Heart right ventricle (tissue), 16 donors: ENCODE measurements at regions not wholly inside any gene's neighbourhood (a gene's known extent, or its start where the extent isn't known, plus 50 kb on each side); places are given as distances from the start of the nearest gene placed in this dataset.

ENCODE experiments used
- ATAC-seq, 8 donors: fragments of 200-7000 bp; cut with Tn5 transposase; one replicate each; pipeline ENCODE4 v1.9.1; 2020; ENCODE audit warnings: mild to moderate bottlenecking in 8 of 8, moderate library complexity in 8 of 8, moderate number of reproducible peaks in 1 of 8
- DNase-seq, 2 donors: peaks; one replicate each; pipeline ENCODE4 v3.0.0-alpha.2; 2020
- H3K27ac ChIP-seq, 10 donors: fragments of 200-600 bp; sonication (generic) in 2 of 10; one replicate each; pipeline versions ENCODE4 v1.5.0 to v1.8.0; 2020 to 2022; ENCODE audit warnings: mild to moderate bottlenecking in 3 of 10
- H3K27me3 ChIP-seq, 7 donors: fragments of 200-600 bp; one replicate each; pipeline ENCODE4 v1.8.0; 2021 to 2022; ENCODE audit warnings: mild to moderate bottlenecking in 2 of 7
- H3K36me3 ChIP-seq, 9 donors: fragments of 200-600 bp; sonication (generic) in 1 of 9; one replicate each; pipeline versions ENCODE4 v1.5.0 to v1.8.0; 2020 to 2022; ENCODE audit warnings: mild to moderate bottlenecking in 2 of 9
- H3K4me1 ChIP-seq, 9 donors: fragments of 200-600 bp; sonication (generic) in 1 of 9; one replicate each; pipeline versions ENCODE4 v1.5.0 to v1.8.0; 2020 to 2022; ENCODE audit warnings: mild to moderate bottlenecking in 4 of 9
- H3K4me3 ChIP-seq, 10 donors: fragments of 200-600 bp; sonication (generic) in 2 of 10; one replicate each; pipeline versions ENCODE4 v1.5.0 to v1.8.0; 2020 to 2022; ENCODE audit warnings: mild to moderate bottlenecking in 7 of 10, moderate library complexity in 2 of 10
- H3K9me3 ChIP-seq, 11 donors: fragments of 200-600 bp in 10 of 11; sonication (generic) in 2 of 11; one replicate each; pipeline versions ENCODE4 v1.5.0 to v1.8.0; 2013 to 2022; ENCODE audit warnings: mild to moderate bottlenecking in 2 of 11, control low read depth in 1 of 11, moderate library complexity in 1 of 11
- CTCF ChIP-seq, 9 donors: fragments of 200-600 bp; sonication (generic) in 2 of 9; IDR thresholded peaks; one replicate each; pipeline versions ENCODE4 v1.5.0 to v1.8.0; 2021 to 2022; ENCODE audit warnings: antibody characterized with exemption in 9 of 9, mild to moderate bottlenecking in 5 of 9, moderate library complexity in 1 of 9
- WGBS, 2 donors: extraction: QIAGEN DNeasy Blood & Tissue Kit; methylation state at CpG; one replicate each; pipeline ENCODE4 v1.1.7; 2013; ENCODE audit warnings: inconsistent platforms in 1 of 2; 5-methylcytosine and 5-hydroxymethylcytosine counted together
- intact Hi-C, 10 donors: fragments of 100-400 bp; cut with DNase I; formaldehyde crosslinking; loops; one replicate each; pipeline versions ENCODE4 v1.11.1 to v1.14.2; 2022
- donor health status: Arrhythmogenic right ventricular cardiomyopathy.
- donor health status: ischemic (EF 13 %, LVEDD 7.1; RV severe dilation, severe dysfunction).
- donor health status: healthy with polysubstance abuse.
- donor health status: DM: no; HTN: yes; CAD: no.
- donor health status: DM: no; HTN: no; CAD: no.
- donor health status: ischemic (EF 25% LVEDD 6.9; RV normal size, moderate dysfunction).
- donor health status: ischemic (EF 25% LVEDD 5.7; RV mildly dilated, moderate dysfunction).
- donor health status: healthy.
- donor health status: DM: yes; HTN: yes; CAD: no.
- donor health status: Ischemic cardiomyopathy.
- donor health status: ischemic (EF 35%, LVEDD 5.7; RV mildly dilated, moderate dysfunction).
- donor health status: nonischemic (EF 11% LVEDD 7.7; RV severe dilation, severe dysfunction).
- donor health status: DM: yes; HTN: yes; CAD: no.
- donor health status: PGD.
- donor health status: ischemic (EF 29% LVEDD 5.4; RV normal size, mild dysfunction).
- donor health status: nonischemic (EF 23%, LVEDD 6.1; RV moderate dilation, normal function).

GRCh38 chr2:83851066-83851465, 608.0 kb downstream of the SUCLG1 start:
- Histone ChIP-seq H3K27ac (no peak overlapping the region), H3K4me3 (no peak overlapping the region), H3K36me3 (no peaks in the 10 kb centered on the region), H3K4me1 (no peaks in the 10 kb centered on the region), H3K27me3 (no peaks in the 10 kb centered on the region), H3K9me3 (peaks cover 0 to 26% (median 0%) of the 10 kb centered on the region in 11 donors)
- TF ChIP-seq CTCF (IDR thresholded peaks at IDR 0.05): no peak
- intact Hi-C loops: no loop called here
- 94 to 96% methylated on average over 5 of the region's 5 CpGs for WGBS, 2 donors
- DNase-seq (no peak), ATAC-seq (no peak)

GRCh38 chr2:83850071-83850725, 608.9 kb downstream of the SUCLG1 start:
- no peaks in the 10 kb centered on the region for H3K36me3 ChIP-seq
- H3K4me1 ChIP-seq: no peaks in the 10 kb centered on the region
- H3K9me3 ChIP-seq: peaks cover 0 to 26% (median 0%) of the 10 kb centered on the region in 11 donors
- 57 to 63% methylated on average over 3 of the region's 3 CpGs for WGBS, 2 donors
- no peak for DNase-seq
- TF ChIP-seq CTCF (IDR thresholded peaks at IDR 0.05): no peak
- intact Hi-C loops: no loop called here
- no peaks in the 10 kb centered on the region for H3K27me3 ChIP-seq
- ATAC-seq: no peak
- H3K27ac ChIP-seq: no peak overlapping the region
- no peak overlapping the region for H3K4me3 ChIP-seq

- Histone ChIP-seq H3K4me3 (no peak overlapping the region), H3K27me3 (no peaks in the 10 kb centered on the region), H3K9me3 (no peaks in the 10 kb centered on the region), H3K4me1 (no peaks in the 10 kb centered on the region), H3K36me3 (no peaks in the 10 kb centered on the region), H3K27ac (no peak overlapping the region)
- no peak for TF ChIP-seq CTCF (IDR thresholded peaks at IDR 0.05)
- intact Hi-C loops: no loop called here
- DNase-seq: no peak
- WGBS, 2 donors: 76 to 82% methylated on average over 2 of the region's 2 CpGs
- ATAC-seq: no peak
These were observed 614.6 kb downstream of the SUCLG1 start for GRCh38 chr2:83844490-83844889.

- Histone ChIP-seq H3K27me3 (no peaks in the 10 kb centered on the region), H3K9me3 (no peaks in the 10 kb centered on the region), H3K4me1 (no peaks in the 10 kb centered on the region), H3K4me3 (no peak overlapping the region), H3K36me3 (no peaks in the 10 kb centered on the region), H3K27ac (no peak overlapping the region)
- TF ChIP-seq CTCF (IDR thresholded peaks at IDR 0.05): no peak
- ATAC-seq (no peak), DNase-seq (no peak)
- intact Hi-C loops: no loop called here
These were observed 616.7 kb downstream of the SUCLG1 start for GRCh38 chr2:83842421-83842820.
